GM12865 (cell line): ENCODE measurements at regions not wholly inside any gene's neighbourhood (a gene's known extent, or its start where the extent isn't known, plus 50 kb on each side); places are given as distances from the start of the nearest gene placed in this dataset.
A peak's percentile ranks its signal among the peaks of the same experiment; 100 is the strongest.
"Not testable (repeated sequence)": the region's sequence is repeated elsewhere in the genome, so short reads cannot be mapped to it uniquely, and the experiment has no call there.

ENCODE experiments used
- DNase-seq: peaks from one replicate; pipeline ENCODE4 v3.0.0; 2010; ENCODE audit warnings: low read depth
- H3K4me3 ChIP-seq: 2 replicates; pipeline ENCODE4 v1.5.1; 2011; ENCODE audit warnings: mild to moderate bottlenecking, low read depth, low read length, control low read depth
- CTCF ChIP-seq: IDR thresholded peaks from 2 replicates; pipeline ENCODE4 v1.5.1; 2011; ENCODE audit warnings: low read length, control low read depth, low read depth, inconsistent platforms; ENCODE audit not compliant: insufficient read depth; ENCODE audit errors: missing control alignments

- peak; percentile 45 for DNase-seq
Observed at GRCh38 chr1:168408884-168409283, 128.2 kb downstream of the TBX19 start.

DNA sequence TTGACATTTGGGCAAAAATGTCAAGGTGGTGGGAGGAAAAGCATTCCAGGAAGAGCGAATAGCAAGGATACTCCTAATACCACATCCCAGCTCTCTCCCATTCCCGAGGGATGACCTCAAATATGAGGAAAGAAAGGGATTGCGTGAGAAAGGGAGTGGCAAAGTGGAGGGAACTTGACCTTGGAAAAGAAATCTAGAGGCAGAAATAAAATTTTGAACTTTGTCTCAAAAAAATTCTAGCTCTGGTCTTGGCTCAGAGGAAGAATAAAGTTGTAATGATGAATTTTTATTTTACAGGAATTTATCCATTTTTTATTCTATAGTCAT lies 127.8 kb downstream of the TBX19 start:
- TF ChIP-seq CTCF, result no peak
- no peak overlapping the region for H3K4me3 ChIP-seq
- no peak for DNase-seq

More at GRCh38 chr1:168408884-168409283, 128.2 kb downstream of the TBX19 start:
- TF ChIP-seq CTCF, result no peak
- no peak overlapping the region for H3K4me3 ChIP-seq

GRCh38 chr1:168407832-168408538 lies 127.3 kb downstream of the TBX19 start:
- TF ChIP-seq CTCF, result no peak
- no peak overlapping the region; the same call in 1 of the 2 replicates for H3K4me3 ChIP-seq
- DNase-seq, result no peak

- no peak for DNase-seq
- no peak for TF ChIP-seq CTCF
- H3K4me3 ChIP-seq, result no peak overlapping the region
Observed at GRCh38 chr1:168405906-168406549, 125.4 kb downstream of the TBX19 start.

DNA sequence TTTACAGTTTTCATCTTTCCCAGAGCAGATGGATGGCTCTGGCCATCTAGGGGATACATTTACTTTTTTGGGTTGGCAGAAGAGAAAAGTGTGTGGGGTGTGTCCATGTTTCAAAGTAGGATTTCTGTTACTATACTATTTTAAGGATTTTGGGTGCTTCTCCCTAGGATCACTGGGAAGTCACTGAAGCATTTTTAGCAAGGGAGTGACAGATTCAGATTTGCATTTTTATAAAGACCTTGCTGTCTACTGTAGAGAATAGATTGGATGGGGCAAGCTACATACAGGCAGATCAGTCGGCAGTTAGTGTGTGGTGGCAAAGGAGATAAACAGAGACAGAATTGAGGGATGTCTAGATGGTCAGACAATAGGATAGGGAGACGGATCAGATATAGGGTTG lies 122.5 kb downstream of the TBX19 start:
- no peak for TF ChIP-seq CTCF
- H3K4me3 ChIP-seq, result no peak overlapping the region

GRCh38 chr1:168402466-168402865 lies 121.8 kb downstream of the TBX19 start:
- not testable (repeated sequence) for H3K4me3 ChIP-seq, DNase-seq

More for the DNA sequence above, 122.5 kb downstream of the TBX19 start:
- DNase-seq, result no peak

DNA sequence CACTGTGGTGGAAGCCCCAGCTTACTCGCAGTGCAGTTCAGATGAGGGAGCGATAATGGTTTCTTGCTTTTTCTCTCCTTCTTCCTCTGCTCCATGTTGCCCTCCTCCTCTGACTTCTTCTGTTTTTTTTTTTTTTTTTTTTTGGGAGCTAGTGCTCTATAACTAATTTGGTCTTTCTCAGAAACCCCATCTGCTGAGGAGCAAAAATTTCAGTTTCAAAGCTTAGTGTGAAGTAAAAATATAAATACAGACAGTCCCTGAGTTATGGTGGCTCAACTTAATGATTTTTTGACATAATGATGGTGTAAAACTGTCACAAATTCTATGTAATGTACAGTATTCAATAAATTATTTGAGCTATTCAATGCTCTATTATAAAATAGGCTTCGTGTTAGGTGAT lies 120.7 kb downstream of the TBX19 start:
- TF ChIP-seq CTCF, result no peak
- no peak for DNase-seq
- no peak overlapping the region for H3K4me3 ChIP-seq
